ENCODE measurements at regions not wholly inside any gene's neighbourhood (a gene's known extent, or its start where the extent isn't known, plus 50 kb on each side); places are given as distances from the start of the nearest gene placed in this dataset.
"Not testable (repeated sequence)": the region's sequence is repeated elsewhere in the genome, so short reads cannot be mapped to it uniquely, and the experiment has no call there.

DNA sequence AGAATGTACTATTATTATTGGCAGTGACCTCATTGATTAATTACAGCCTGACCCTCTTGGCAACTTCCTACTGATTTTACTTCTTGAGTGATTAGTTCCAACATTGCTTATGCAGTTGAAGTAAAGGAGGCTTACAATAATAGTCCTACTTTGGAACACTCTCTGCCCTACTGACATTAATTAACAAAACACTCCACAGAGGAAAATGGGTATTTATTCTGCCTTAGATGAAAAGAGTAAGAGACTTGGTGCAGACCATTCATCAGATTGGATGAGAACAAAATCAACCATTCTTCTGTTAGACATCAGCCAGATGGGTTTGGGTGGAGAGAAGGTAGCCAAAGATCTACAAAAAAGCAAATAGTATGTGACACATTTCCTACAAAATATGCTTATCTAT, 363.8 kb downstream of the FAT3 start:
- no peak for DNase-seq (ENCODE audit: low read depth in 4 of 4, low spot score in 3 of 4)

DNA sequence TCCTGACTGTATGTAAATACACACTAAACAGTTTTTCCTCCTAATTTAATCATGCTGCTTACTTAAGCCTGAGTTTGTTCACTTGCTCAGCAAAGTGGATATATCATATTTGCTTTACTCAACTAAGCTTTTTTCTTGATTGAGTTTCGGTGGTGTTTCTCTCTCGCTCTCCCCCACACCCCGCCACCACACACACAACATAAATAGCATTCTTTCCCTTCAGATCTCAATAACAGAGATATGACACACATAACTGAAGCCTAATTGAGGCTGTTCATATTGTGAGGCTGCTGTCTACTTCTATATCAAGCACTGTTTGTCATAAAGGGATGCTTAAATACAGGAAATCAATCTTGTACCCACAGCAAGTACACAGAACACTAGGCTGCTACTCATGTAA, 364.9 kb downstream of the FAT3 start:
- no peak for DNase-seq (ENCODE audit: low read depth in 4 of 4, low spot score in 3 of 4)

DNA sequence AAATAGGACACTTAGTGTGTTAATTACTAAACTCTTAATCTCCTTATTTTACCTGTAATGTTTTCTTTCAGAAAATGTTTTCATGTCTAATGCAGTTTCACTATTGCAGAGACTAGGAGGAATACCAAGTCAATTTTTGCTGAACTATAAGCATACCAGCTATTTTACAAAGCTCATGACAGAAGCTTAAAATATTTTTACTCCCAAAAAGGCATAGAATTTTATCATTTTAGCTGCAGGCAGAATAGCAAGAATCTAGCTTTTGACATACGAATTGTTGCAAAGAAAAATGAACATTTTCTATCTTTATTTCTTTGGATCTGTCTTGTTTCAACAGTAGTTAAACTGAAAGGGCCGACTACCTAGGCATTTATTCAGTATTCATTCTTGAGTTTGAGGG, 366.9 kb downstream of the FAT3 start:
- DNase-seq (ENCODE audit: low read depth in 4 of 4, low spot score in 3 of 4) = no peak

DNA sequence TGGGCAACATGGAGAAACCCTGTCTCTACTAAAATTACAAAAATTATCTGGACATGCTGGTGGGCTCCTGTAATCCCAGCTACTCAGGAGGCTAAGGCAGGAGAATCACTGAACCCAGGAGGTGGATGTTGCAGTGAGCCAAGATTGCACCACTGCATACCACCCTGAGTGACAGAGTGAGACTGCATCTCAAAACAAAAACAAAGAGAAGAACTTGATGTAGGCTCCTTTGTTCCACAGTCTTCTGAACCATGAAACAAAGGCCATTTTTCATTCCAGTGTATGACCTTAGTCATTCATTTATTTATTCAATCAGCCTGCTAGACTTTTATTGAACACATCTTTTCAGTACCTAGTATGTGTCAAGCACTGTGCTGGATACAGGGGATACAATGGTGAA, 369.6 kb downstream of the FAT3 start:
- DNase-seq (ENCODE audit: low read depth in 4 of 4, low spot score in 3 of 4) = no peak

DNA sequence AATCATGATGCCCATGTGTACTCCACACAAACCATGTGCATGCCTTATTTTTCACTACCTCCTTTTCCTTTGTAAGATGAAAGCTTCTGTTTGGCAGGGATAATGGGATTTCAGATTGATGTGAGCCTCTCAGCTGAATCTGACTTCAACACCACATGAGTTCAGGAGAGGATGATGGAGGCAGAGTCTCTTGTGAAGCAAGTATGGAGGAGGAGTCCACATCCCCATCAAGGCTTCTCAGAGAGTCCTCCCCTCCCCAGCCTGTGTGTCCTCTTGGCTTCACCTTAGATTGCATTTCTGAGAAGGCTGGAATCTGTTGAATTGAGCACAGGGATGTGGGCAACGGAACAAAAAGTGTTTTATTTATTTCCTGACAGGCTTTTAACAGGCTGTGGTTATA, 370.4 kb downstream of the FAT3 start:
- DNase-seq (ENCODE audit: low read depth in 4 of 4, low spot score in 3 of 4) = no peak

DNA sequence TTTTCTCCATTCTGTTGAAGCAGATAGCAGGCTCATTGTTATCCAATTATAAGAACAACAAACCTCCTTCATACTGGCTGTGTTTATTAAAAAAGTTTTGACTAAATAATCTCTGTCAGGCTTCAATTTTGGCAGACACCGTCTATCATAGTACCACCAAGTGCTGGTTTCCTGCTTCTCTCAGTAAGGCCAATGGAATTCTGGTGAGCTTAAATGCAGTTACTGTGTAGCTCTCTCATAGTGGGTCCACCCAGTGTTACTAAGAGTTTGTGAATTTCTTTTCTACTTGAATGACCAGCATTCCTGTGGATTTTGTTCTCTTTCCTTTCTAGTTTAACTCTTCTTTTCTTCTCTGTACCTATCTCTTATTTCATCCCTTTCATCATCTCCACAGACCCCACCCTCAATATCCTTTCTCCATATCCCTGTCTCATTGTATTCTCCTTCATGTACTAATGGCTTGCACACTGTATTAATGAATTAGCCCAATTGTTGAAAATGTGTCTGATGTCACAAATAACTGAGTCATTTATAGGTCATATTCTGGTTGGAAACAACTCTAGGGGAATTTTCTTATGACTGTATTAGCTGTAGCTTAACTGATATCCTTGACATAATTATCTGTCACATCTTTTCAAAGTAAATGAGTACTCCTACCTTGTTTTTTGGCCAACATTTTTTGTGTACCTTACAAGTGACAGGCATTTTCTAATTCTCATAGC, 372.1 kb downstream of the FAT3 start:
- DNase-seq (ENCODE audit: low read depth in 4 of 4, low spot score in 3 of 4) = no peak

DNA sequence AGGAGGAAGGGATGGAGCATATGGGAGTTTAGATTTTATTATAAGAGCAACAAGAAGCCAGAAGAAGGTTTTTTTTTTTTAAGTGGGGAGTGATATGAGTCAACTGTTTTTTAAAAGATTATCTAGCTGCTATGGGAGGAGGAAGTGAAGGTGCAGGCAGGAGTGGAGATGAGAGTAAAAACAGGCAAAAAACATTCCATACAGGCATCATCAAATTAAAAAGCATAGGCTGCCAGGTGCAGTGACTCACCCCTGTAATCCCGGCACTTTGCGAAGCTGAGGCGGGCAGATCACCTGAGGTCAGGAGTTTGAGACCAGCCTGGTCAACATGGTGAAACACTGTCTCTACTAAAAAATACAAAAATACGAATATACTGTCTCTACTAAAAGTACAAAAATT, 368.4 kb upstream of the MTNR1B start:
- DNase-seq (ENCODE audit: low read depth in 4 of 4, low spot score in 3 of 4) = no peak

DNA sequence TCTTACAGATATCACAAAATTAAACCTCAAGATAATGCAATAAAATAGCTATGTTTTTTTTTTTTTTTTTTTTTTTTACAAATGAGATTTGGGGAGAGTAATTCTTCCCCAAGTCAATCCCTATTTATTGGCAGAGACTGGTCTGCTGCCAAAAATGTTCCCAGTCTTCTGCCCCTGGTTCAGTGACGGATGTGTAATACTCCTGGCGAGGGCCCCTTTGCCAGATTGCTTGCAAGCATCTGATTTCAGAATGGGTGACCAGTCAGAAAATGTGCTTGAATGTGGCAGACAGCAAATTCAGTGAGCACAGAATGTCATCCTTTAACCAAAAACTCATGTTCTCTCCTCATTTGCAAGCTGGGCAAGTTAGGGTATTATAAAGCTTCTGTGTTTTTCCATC, 363.8 kb upstream of the MTNR1B start:
- DNase-seq (ENCODE audit: low read depth in 4 of 4, low spot score in 3 of 4) = no peak

DNA sequence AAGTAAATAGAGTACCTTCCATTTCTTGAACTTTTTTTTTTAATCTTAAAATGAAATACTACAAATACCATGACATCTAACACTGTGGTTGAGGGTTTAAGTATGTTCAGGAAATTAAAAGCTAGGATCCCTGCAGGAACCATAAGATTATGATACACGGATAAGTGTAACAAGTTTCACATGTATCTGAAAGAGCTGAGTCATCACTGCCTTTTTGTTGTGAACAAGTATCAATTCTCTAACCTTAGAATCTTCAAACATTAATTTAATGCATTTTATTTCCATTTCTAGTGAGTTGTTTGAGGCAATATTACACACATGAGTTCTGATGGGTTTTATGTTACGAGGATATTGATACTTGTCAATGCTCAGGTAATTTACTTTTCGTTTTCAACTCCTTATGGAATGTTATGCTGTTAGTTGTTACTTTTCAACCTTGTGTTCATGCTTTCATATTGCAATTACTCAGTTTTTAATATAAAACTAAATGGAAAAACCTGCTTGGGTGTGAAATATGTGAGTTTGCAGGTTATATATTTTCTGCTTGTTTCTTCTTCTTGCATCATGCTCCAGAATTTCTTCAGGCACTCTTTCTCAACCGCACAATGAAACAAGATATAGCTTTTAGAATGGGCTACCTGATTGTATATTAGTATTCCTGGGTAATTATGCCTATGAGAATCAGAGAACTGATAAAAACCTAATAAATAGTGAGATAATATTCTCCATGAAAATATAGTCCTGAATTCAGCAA, 361.3 kb upstream of the MTNR1B start:
- no peak for DNase-seq (ENCODE audit: low read depth in 4 of 4, low spot score in 3 of 4)

DNA sequence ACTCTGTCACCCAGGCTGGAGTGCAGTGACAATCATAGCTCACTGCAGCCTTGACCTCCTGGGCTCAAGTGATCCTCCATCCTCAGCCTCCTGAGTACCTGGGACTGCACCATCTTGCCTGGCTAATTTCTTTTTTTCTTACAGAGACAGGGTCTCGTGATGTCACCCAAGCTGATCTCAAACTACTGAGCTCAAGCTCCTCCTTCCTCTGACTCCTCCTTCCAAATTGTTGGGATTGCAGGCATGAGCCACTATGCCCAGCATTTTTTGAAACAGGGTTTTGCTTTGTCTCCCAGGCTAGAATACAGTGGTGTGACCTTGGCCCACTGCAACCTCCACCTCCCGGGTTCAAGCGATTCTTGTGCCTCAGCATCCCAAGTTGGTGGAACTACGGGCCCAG, 358.3 kb upstream of the MTNR1B start:
- DNase-seq (ENCODE audit: low read depth in 4 of 4, low spot score in 3 of 4) = no peak

DNA sequence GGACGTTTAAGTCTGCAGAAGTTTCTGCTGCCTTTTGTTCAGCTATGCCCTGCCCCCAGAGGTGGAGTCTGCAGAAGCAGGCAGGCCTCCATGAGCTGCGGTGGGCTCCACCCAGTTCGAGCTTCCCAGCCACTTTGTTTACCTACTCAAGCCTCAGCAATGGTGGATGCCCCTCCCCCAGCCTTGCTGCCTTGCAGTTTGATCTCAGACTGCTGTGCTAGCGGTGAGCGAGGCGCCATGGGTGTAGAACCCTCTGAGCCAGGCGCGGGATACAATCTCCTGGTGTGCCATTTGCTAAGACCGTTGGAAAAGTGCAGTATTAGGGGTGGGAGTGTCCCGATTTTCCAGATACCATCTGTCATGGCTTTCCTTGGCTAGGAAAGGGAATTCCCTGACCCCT, 351.4 kb upstream of the MTNR1B start:
- not testable (repeated sequence) for DNase-seq (ENCODE audit: low read depth in 4 of 4, low spot score in 3 of 4)

DNA sequence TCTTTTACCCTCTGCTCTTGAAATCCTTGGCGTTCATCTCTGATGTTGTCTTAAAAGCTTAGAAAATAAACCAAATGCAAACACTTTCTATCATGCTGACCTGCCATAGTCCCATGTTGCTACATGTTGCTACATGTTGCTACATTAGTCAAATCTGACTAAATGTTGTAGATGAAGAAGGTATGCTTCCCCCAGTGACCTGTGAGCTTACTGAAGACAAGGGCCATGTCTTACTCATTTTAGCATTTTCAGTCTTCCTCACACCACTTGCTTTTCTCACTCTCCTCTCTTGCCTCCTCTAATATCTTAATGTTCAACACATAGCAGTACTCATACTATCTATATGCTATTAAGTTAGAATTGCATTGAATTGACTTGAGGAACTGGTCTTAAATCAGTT, 346.4 kb upstream of the MTNR1B start:
- no peak for DNase-seq (ENCODE audit: low read depth in 4 of 4, low spot score in 3 of 4)

DNA sequence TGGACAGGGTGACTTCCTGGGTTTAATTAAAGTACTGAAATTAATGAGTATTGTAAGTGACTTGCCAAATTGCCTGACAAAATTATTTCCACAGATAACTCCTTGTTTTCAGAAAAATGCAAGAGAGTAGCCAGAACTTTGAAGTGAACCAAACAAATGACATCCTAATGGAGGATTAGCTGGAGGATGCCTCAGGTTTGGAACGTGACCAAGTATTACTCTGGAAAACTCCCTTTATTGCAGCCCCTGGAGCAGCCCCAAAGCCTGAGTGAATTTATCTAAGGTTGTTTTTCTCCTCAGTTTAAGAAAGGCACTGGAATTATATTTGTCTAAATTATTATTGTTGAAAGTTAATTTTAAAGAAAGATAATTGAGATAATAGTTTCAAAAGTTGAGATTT, 343.6 kb upstream of the MTNR1B start:
- DNase-seq (ENCODE audit: low read depth in 4 of 4, low spot score in 3 of 4) = no peak

DNA sequence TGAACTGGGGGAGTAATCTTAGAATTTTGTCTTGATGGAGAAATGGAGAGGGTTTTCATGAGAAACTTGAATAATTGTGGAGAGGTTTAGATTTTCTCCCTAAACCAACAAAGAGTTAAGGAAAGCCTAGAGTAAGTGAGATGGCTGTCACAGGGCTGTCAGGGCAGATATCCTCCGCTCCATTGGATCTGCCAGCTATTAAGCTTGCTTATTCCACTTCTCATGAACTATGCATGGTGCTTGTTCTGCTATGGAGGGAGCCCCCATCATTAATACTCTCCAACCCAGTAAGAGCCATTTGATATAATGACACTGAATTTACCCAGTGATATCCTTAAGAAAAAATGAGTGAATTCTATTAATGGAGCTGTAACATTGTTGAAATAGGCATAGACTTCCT, 342.8 kb upstream of the MTNR1B start:
- no peak for DNase-seq (ENCODE audit: low read depth in 4 of 4, low spot score in 3 of 4)

DNA sequence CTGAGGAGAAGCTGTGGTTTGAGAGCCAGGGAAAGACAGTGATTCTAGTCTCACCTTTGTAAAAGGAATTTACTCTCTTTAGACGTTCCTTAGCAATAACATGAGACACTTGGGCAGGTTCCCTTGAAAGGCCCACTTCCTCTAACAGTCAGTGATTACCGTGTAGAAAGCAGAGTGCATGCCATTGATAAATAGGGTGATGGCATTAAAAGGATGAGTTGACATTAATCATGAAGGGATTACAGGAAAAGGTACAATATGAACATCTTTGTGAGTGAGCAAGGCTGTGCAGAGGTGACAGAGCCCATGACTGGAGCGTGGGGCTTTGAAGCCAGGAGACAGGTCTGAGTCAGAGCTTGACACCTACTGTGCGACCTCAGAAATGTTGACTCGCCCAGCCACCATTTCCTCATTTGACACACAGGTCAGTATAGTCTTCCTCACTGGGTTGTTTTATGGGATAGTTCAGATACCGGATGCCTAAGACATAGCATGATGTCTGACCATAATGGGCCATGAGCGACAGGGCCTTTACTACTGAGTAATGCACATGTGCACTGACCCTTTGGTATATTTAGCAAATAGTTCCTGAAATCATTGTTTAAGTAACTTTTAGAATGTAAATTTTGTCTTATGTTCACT, 341.7 kb upstream of the MTNR1B start:
- no peak for DNase-seq (ENCODE audit: low read depth in 4 of 4, low spot score in 3 of 4)

DNA sequence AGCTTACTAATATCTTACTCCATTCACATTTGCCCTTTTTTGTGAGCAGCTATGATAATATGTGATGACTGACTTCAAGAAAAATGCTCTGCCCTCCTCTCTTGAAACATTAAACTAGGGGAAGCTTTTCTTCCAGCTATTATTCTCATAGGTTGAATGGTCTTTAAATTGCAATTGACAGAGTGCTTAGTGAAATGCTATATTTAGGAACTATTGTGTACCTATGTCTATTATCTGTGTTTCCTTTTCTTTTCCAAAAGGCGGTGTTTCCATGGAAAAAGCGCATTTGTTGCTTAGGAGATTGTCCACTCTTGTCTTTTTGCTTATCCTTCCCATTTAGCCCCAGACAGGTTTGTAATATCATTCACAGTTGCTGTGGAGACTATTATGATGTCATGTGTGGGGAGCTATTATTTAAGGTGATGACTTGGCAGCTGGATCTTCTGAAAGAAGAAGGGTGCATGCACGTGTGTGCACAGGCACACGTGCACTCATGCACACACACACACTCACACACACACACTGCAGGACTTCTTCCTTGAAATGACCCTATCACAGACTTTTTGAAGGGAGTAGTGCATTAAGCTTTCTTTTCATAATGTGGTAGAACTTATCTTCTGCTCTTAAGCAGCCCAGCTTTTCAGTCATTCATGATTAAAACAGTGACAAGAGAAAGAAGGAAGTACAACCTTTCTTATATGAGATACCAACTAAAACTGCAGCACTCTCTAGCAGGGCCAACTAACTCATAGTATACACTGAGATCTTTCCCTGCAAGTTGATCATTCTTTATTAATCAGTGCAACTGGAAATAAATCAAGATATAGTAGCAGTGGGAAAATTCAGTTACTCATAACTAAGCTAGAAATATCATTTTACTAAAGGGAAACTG, 340.8 kb upstream of the MTNR1B start:
- DNase-seq (ENCODE audit: low read depth in 4 of 4, low spot score in 3 of 4) = no peak

DNA sequence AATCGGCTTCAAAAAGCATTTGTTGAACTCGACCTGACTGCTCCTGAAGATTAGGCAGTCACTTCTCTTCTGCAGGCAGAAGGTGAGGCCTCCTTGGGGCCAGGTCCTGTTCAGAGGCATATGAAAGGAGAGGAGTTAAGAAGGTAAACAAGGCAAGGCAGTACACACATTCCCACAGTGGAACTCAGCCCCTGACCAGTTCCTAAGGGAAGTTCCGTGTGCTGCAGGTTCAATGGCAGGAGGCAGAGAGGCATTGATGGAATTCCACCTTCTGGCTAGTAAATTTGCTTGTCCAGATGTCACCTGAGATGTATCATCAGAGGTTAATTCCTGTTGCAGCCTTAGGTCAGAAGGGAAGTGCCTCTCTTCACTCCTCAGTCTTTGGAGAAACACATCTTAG, 337.0 kb upstream of the MTNR1B start:
- DNase-seq (ENCODE audit: low read depth in 4 of 4, low spot score in 3 of 4) = no peak

DNA sequence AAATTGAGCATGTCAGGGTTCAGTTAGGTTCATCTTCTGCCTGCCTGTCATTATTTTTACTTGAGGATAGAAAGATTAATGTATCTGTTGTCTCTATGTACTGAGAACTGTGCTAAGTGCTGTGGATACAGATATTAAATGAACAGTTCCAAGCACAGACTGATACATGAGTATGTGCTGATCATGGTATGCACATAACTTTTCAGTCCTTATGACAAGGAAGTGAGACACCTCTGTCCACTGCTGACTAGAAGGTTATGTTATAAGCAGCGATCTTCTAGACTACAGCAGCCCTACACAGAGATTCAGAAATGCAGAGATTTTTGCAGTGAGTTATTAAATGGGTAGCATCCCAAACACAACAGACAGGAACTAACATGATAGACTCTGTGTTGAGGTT, 335.6 kb upstream of the MTNR1B start:
- DNase-seq (ENCODE audit: low read depth in 4 of 4, low spot score in 3 of 4) = no peak

DNA sequence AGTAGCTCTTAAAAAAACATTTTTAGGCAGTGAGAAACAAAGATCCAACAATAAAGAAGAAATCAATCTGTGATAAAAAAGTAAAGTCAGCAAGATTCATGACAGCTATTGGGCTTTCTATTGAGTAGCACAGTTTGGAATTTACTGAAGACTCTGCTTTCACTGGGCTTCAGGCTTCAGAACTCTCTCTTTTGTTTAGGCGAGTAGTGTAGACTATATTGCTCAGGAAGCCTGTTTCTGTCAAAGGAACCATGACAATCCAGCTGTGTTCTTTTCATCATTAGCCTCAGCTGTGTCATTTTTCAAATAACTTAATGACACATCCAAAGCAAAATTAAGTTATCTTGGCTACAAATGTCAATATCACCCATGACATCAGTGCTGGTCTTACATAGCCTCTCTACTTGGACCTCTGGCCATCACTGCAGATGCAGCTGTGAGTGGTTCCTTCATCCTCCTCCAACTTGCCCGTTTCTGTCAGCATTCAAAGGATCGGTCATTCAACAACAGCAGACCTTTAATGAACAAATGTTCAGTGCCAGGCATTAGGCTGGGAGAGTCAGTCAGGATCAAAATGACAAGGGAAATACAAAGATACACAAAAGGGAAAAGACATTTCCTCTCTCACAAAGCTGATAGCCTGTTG, 332.8 kb upstream of the MTNR1B start:
- DNase-seq (ENCODE audit: low read depth in 4 of 4, low spot score in 3 of 4) = no peak

DNA sequence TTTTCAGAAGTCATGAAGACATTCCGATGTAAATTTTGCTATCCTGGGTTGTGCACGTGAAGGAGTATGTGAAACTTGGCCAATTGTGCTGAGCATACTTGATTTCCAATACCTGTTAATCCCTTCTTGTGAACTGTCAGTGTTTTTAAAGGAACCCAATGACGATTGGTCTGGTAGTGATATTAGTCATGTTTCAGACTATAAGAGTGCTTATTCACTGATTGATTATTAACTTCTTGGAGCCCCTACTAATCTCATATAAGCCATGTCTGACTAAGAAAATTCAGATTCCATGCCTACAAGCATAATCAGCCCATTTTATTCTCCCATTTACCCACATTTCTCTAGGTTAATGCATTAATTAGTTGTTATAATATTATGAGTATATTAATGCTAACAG, 330.8 kb upstream of the MTNR1B start:
- DNase-seq (ENCODE audit: low read depth in 4 of 4, low spot score in 3 of 4) = no peak
